ENCODE measurements at regions not wholly inside any gene's neighbourhood (a gene's known extent, or its start where the extent isn't known, plus 50 kb on each side); places are given as distances from the start of the nearest gene placed in this dataset.

GRCh38 chr6:168960551-168961263, 292.9 kb downstream of the THBS2 start:
- TF ChIP-seq FOXA1 (IDR thresholded peaks at IDR 0.05) (no peak), EGR1 (IDR thresholded peaks at IDR 0.05; ENCODE audit: low read depth in 2 of 2) (no peak), HNF4G (IDR thresholded peaks at IDR 0.05) (no peak), REST (IDR thresholded peaks at IDR 0.05) (no peak), YY1 (IDR thresholded peaks at IDR 0.05) (no peak), ATF3 (IDR thresholded peaks at IDR 0.05) (no peak), FOXA2 (IDR thresholded peaks at IDR 0.05) (no peak), JUND (IDR thresholded peaks at IDR 0.05) (no peak), RXRA (IDR thresholded peaks at IDR 0.05) (no peak), TAF1 (conservative IDR thresholded peaks at IDR 0.05) (no peak), SP1 (IDR thresholded peaks at IDR 0.05) (no peak)
- H3K9ac ChIP-seq (ENCODE audit: low read depth in 1 of 2, low read length in 2 of 2) = no peak overlapping the region
- DNase-seq (ENCODE audit: low spot score) = no peak
- no peak overlapping the region for H3K4me3 ChIP-seq (ENCODE audit: low read depth in 1 of 3, low read length in 3 of 3)
- WGBS = 73% methylated on average over 11 of the region's 11 CpGs
- H3K27ac ChIP-seq (ENCODE audit: low read depth in 1 of 2, low read length in 2 of 2) = no peak overlapping the region
- H3K27me3 ChIP-seq (ENCODE audit: control insufficient read depth in 4 of 4, insufficient read depth in 4 of 4, low read length in 3 of 4) = no peaks in the 10 kb centered on the region
- no peaks in the 10 kb centered on the region for H3K36me3 ChIP-seq (ENCODE audit: control insufficient read depth in 4 of 4, insufficient read depth in 3 of 4, low read depth in 1 of 4, low read length in 3 of 4)
- H3K4me1 ChIP-seq (ENCODE audit: control insufficient read depth in 4 of 4, insufficient read depth in 4 of 4, low read length in 3 of 4) = no peaks in the 10 kb centered on the region
- no peaks in the 10 kb centered on the region for H3K9me3 ChIP-seq (ENCODE audit: control insufficient read depth in 4 of 4, low read length in 3 of 4)

- Histone ChIP-seq H3K27me3 (ENCODE audit: control insufficient read depth in 4 of 4, insufficient read depth in 4 of 4, low read length in 3 of 4) (no peaks in the 10 kb centered on the region), H3K4me1 (ENCODE audit: control insufficient read depth in 4 of 4, insufficient read depth in 4 of 4, low read length in 3 of 4) (no peaks in the 10 kb centered on the region), H3K27ac (ENCODE audit: low read depth in 1 of 2, low read length in 2 of 2) (no peak overlapping the region), H3K9me3 (ENCODE audit: control insufficient read depth in 4 of 4, low read length in 3 of 4) (no peaks in the 10 kb centered on the region), H3K9ac (ENCODE audit: low read depth in 1 of 2, low read length in 2 of 2) (no peak overlapping the region), H3K4me3 (ENCODE audit: low read depth in 1 of 3, low read length in 3 of 3) (no peak overlapping the region), H3K36me3 (ENCODE audit: control insufficient read depth in 4 of 4, insufficient read depth in 3 of 4, low read depth in 1 of 4, low read length in 3 of 4) (no peaks in the 10 kb centered on the region)
- WGBS = 78% methylated on average over 4 of the region's 4 CpGs
- TF ChIP-seq FOXA2 (IDR thresholded peaks at IDR 0.05) = no peak
- DNase-seq (ENCODE audit: low spot score) = no peak
Measured at GRCh38 chr6:168959696-168960095, 293.9 kb downstream of the THBS2 start.

- Histone ChIP-seq H3K4me3 (ENCODE audit: low read depth in 1 of 3, low read length in 3 of 3) (no peak overlapping the region), H3K9me3 (ENCODE audit: control insufficient read depth in 4 of 4, low read length in 3 of 4) (no peaks in the 10 kb centered on the region), H3K4me1 (ENCODE audit: control insufficient read depth in 4 of 4, insufficient read depth in 4 of 4, low read length in 3 of 4) (no peaks in the 10 kb centered on the region), H3K36me3 (ENCODE audit: control insufficient read depth in 4 of 4, insufficient read depth in 3 of 4, low read depth in 1 of 4, low read length in 3 of 4) (no peaks in the 10 kb centered on the region), H3K27me3 (ENCODE audit: control insufficient read depth in 4 of 4, insufficient read depth in 4 of 4, low read length in 3 of 4) (no peaks in the 10 kb centered on the region), H3K27ac (ENCODE audit: low read depth in 1 of 2, low read length in 2 of 2) (no peak overlapping the region), H3K9ac (ENCODE audit: low read depth in 1 of 2, low read length in 2 of 2) (no peak overlapping the region)
- peak; percentile 44 for DNase-seq (ENCODE audit: low spot score)
- TF ChIP-seq ZBTB33 (IDR thresholded peaks at IDR 0.05) (no peak), SP1 (IDR thresholded peaks at IDR 0.05) (no peak), EGR1 (IDR thresholded peaks at IDR 0.05; ENCODE audit: low read depth in 2 of 2) (no peak), RAD21 (IDR thresholded peaks at IDR 0.05) (peak; percentile 93 to 94), JUND (IDR thresholded peaks at IDR 0.05) (no peak), CTCF (IDR thresholded peaks at IDR 0.05; ENCODE audit: low read depth, low read length, missing input control) (peak; percentile 86)
- WGBS = 46% methylated on average over 6 of the region's 6 CpGs
Measured at GRCh38 chr6:168956884-168957730, 296.5 kb downstream of the THBS2 start.

Measured in liver (tissue), 8 donors.